Activated naive CD4-positive, alpha-beta T cell treated with Interleukin-2 at 50 U/mL for 16 hours (primary cell): ENCODE measurements at regions not wholly inside any gene's neighbourhood (a gene's known extent, or its start where the extent isn't known, plus 50 kb on each side); places are given as distances from the start of the nearest gene placed in this dataset.
"Not testable (repeated sequence)": the region's sequence is repeated elsewhere in the genome, so short reads cannot be mapped to it uniquely, and the experiment has no call there.

Experiments used
- DNase-seq: peaks from one replicate; pipeline ENCODE4 v3.0.0-alpha.2; 2020

GRCh38 chr14:51596488-51597117, 55.1 kb upstream of the FRMD6 start:
- DNase-seq = no peak

GRCh38 chr14:51597261-51598001, 54.3 kb upstream of the FRMD6 start:
- no peak for DNase-seq

- DNase-seq = not testable (repeated sequence)
These were observed 52.6 kb upstream of the FRMD6 start for GRCh38 chr14:51598924-51599600.

GRCh38 chr14:51600658-51601057, 51.1 kb upstream of the FRMD6 start:
- DNase-seq = no peak
